ENCODE measurements at regions not wholly inside any gene's neighbourhood (a gene's known extent, or its start where the extent isn't known, plus 50 kb on each side); places are given as distances from the start of the nearest gene placed in this dataset.

DNA sequence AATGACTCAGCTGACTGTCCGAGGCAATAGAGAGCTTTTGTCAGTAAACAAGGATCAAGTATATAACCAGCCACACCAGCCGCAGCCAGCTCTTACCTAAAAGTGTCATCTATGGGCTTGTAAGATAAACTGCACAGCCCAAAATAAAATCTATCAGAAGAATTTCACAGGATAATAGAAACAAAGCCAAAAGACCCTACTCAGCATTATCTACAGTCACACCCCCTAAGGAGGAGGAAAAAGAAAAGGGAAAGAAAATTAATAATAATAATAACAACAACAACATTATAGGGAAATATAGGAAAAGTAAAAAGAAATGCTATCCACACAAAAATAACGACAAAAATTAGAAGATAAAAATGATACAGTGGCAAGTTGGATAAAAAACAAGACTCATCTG is 1883.8 kb downstream of the OLFM4 start:
- Histone ChIP-seq H3K27ac (no peak overlapping the region), H3K9me3 (no peaks in the 10 kb centered on the region), H3K36me3 (no peaks in the 10 kb centered on the region), H3K4me3 (no peak overlapping the region), H3K27me3 (no peaks in the 10 kb centered on the region), H3K4me1 (no peaks in the 10 kb centered on the region)
- no peak for TF ChIP-seq EP300 (IDR thresholded peaks at IDR 0.05)
- no peak for TF ChIP-seq POLR2A (IDR thresholded peaks at IDR 0.05)
- TF ChIP-seq, protein P1, sequence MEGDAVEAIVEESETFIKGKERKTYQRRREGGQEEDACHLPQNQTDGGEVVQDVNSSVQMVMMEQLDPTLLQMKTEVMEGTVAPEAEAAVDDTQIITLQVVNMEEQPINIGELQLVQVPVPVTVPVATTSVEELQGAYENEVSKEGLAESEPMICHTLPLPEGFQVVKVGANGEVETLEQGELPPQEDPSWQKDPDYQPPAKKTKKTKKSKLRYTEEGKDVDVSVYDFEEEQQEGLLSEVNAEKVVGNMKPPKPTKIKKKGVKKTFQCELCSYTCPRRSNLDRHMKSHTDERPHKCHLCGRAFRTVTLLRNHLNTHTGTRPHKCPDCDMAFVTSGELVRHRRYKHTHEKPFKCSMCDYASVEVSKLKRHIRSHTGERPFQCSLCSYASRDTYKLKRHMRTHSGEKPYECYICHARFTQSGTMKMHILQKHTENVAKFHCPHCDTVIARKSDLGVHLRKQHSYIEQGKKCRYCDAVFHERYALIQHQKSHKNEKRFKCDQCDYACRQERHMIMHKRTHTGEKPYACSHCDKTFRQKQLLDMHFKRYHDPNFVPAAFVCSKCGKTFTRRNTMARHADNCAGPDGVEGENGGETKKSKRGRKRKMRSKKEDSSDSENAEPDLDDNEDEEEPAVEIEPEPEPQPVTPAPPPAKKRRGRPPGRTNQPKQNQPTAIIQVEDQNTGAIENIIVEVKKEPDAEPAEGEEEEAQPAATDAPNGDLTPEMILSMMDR (IDR thresholded peaks at IDR 0.05): no peak
- DNase-seq (ENCODE audit: low spot score in 2 of 2): no peak
- 62 to 70% methylated on average over 3 of the region's 3 CpGs for WGBS, 2 donors

DNA sequence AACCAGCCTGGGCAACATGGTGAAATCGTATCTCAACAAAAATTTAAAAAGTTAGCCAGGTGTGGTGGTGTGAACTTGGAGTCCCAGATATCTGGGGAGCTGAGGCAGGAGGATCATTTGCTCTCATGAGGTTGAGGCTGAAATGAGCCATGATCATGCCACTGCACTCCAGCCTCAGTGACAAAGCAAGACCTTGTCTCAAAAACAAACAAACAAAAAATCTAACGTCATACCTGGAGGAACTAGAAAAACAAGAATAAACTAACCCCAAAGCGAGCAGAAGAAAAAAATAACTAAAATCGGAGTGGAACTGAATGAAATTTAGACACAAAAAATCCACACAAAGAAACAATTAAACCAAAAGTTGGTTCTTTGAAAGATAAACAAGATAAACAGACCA is 1885.1 kb downstream of the OLFM4 start:
- TF ChIP-seq, protein P1 (IDR thresholded peaks at IDR 0.05): no peak
- no peak for TF ChIP-seq EP300 (IDR thresholded peaks at IDR 0.05)
- TF ChIP-seq POLR2A (IDR thresholded peaks at IDR 0.05): no peak
- H3K27me3 ChIP-seq: no peaks in the 10 kb centered on the region
- no peak for DNase-seq (ENCODE audit: low spot score in 2 of 2)
- H3K4me1 ChIP-seq: no peaks in the 10 kb centered on the region
- no peaks in the 10 kb centered on the region for H3K36me3 ChIP-seq
- no peak overlapping the region for H3K27ac ChIP-seq
- WGBS, 2 donors: 86 to 92% methylated on average over 4 of the region's 4 CpGs
- H3K9me3 ChIP-seq: no peaks in the 10 kb centered on the region
- no peak overlapping the region for H3K4me3 ChIP-seq

DNA sequence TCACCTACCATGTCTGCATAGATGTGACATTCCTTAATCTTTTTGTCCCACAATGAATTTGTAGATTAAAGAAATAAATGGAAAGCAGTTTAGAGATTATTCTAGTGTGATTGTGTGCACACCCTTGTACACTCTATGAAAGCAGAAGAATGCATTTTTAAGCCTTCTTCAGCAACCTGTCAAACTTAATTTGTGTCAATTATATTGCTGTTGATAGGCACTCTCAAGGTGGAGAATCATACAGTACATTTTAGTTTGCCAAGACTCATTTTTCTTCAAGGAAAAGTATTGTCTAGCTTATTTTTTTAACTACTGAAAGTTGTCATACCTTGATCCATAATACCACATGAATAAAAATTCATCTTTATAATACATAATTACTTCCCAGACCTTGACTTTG is 1898.9 kb downstream of the OLFM4 start:
- Histone ChIP-seq H3K27me3 (no peaks in the 10 kb centered on the region), H3K27ac (no peak overlapping the region), H3K4me1 (no peaks in the 10 kb centered on the region), H3K4me3 (no peak overlapping the region), H3K9me3 (peaks cover 0 to 10% (median 0%) of the 10 kb centered on the region in 4 donors), H3K36me3 (no peaks in the 10 kb centered on the region)
- DNase-seq (ENCODE audit: low spot score in 2 of 2): no peak
- TF ChIP-seq, protein P1 (IDR thresholded peaks at IDR 0.05): no peak
- no peak for TF ChIP-seq EP300 (IDR thresholded peaks at IDR 0.05)

DNA sequence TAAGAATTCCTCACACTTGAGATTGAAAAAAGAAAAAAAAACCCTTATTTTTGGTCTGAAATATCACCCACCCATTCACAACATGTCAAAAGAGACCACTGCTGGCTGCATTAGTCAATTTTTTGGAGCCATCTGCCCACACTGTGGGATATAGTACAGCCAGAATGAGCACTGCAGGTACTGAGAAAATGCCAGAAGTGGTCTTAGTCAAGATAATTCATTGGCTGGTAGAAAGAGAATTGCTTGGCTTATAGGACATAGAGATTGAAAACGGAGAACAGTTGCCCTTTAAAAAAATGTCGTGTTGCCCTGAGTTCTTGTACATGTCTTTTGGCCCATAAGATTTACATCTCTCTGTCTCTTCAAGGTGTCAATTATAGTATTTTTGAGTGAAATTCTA is 1899.5 kb downstream of the OLFM4 start:
- no peak for DNase-seq (ENCODE audit: low spot score in 2 of 2)
- Histone ChIP-seq H3K27me3 (no peaks in the 10 kb centered on the region), H3K4me3 (no peak overlapping the region), H3K36me3 (no peaks in the 10 kb centered on the region), H3K9me3 (peaks cover 0 to 9% (median 0%) of the 10 kb centered on the region in 4 donors), H3K27ac (no peak overlapping the region), H3K4me1 (no peaks in the 10 kb centered on the region)
- WGBS, 2 donors: 85 to 97% methylated on average over 2 of the region's 2 CpGs
- TF ChIP-seq, protein P1 (IDR thresholded peaks at IDR 0.05): no peak
- TF ChIP-seq POLR2A (IDR thresholded peaks at IDR 0.05) (no peak), EP300 (IDR thresholded peaks at IDR 0.05) (no peak)

DNA sequence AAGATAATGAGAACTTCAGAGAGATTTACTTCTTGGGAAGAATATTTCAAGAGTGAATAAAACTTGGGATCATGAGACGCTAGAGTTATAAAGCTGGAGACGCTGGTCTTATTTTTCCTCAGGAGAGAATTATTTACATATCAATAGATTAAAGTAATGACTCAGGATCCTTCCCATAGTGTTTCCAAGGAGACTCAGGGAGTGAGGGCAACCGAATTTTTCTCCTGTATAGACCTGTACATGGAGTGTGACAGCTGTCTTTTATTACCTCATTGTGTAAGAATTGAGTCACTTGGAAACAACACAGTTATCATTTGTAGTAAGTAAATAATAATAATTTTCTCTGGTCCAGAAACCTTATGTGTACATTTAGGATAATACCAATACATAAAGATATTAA is 1905.5 kb downstream of the OLFM4 start:
- H3K36me3 ChIP-seq: no peaks in the 10 kb centered on the region
- WGBS, 2 donors: 30 to 32% methylated on average over 3 of the region's 3 CpGs
- no peaks in the 10 kb centered on the region for H3K9me3 ChIP-seq
- DNase-seq (ENCODE audit: low spot score in 2 of 2): no peak
- no peaks in the 10 kb centered on the region for H3K27me3 ChIP-seq
- H3K4me3 ChIP-seq: no peak overlapping the region
- TF ChIP-seq POLR2A (IDR thresholded peaks at IDR 0.05): no peak
- TF ChIP-seq, protein P1 (IDR thresholded peaks at IDR 0.05): no peak
- no peak for TF ChIP-seq EP300 (IDR thresholded peaks at IDR 0.05)
- H3K4me1 ChIP-seq: no peaks in the 10 kb centered on the region
- H3K27ac ChIP-seq: no peak overlapping the region

All from tibial nerve (tissue), 4 donors.